ENCODE measurements at regions not wholly inside any gene's neighbourhood (a gene's known extent, or its start where the extent isn't known, plus 50 kb on each side); places are given as distances from the start of the nearest gene placed in this dataset.

DNA sequence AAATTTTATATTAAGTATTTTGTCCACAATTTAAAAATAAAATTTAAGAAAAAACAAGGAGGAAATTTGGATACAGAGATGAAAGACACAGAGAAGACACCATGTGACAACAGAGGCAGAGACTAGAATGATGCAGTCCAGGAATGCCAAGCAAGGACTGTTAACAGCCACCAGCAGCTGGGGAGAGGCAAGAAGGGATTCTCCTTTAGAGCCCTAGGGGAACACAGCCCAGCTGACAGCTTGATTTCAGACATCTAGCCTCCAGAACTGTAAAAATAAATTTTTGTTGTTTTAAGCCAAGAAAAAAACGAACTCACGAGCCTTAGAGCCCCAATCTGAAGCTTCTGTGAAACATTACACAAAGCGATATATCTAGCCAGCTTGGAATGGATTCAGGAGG, 198.5 kb downstream of the ZNF648 start:
- DNase-seq (ENCODE audit: low read depth in 1 of 2, low spot score in 1 of 2), result no peak
- no peaks in the 10 kb centered on the region for H3K27me3 ChIP-seq (ENCODE audit: insufficient read depth, poor library complexity, severe bottlenecking)
- no peak overlapping the region for H3K4me3 ChIP-seq (replicated peaks; ENCODE audit: insufficient read depth, low read length)
- H3K27ac ChIP-seq (replicated peaks), result no peak overlapping the region
- no peak for TF ChIP-seq GABPA (IDR thresholded peaks at IDR 0.05; ENCODE audit: low read depth)
- TF ChIP-seq SPI1 (IDR thresholded peaks at IDR 0.05; ENCODE audit: borderline replicate concordance, low read depth), result no peak
- TF ChIP-seq, protein P1, sequence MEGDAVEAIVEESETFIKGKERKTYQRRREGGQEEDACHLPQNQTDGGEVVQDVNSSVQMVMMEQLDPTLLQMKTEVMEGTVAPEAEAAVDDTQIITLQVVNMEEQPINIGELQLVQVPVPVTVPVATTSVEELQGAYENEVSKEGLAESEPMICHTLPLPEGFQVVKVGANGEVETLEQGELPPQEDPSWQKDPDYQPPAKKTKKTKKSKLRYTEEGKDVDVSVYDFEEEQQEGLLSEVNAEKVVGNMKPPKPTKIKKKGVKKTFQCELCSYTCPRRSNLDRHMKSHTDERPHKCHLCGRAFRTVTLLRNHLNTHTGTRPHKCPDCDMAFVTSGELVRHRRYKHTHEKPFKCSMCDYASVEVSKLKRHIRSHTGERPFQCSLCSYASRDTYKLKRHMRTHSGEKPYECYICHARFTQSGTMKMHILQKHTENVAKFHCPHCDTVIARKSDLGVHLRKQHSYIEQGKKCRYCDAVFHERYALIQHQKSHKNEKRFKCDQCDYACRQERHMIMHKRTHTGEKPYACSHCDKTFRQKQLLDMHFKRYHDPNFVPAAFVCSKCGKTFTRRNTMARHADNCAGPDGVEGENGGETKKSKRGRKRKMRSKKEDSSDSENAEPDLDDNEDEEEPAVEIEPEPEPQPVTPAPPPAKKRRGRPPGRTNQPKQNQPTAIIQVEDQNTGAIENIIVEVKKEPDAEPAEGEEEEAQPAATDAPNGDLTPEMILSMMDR (IDR thresholded peaks at IDR 0.05; ENCODE audit: insufficient read depth, low read length), result no peak
- no peak for TF ChIP-seq POLR2AphosphoS5 (IDR thresholded peaks at IDR 0.05; ENCODE audit: low read depth)
- TF ChIP-seq, protein P2, sequence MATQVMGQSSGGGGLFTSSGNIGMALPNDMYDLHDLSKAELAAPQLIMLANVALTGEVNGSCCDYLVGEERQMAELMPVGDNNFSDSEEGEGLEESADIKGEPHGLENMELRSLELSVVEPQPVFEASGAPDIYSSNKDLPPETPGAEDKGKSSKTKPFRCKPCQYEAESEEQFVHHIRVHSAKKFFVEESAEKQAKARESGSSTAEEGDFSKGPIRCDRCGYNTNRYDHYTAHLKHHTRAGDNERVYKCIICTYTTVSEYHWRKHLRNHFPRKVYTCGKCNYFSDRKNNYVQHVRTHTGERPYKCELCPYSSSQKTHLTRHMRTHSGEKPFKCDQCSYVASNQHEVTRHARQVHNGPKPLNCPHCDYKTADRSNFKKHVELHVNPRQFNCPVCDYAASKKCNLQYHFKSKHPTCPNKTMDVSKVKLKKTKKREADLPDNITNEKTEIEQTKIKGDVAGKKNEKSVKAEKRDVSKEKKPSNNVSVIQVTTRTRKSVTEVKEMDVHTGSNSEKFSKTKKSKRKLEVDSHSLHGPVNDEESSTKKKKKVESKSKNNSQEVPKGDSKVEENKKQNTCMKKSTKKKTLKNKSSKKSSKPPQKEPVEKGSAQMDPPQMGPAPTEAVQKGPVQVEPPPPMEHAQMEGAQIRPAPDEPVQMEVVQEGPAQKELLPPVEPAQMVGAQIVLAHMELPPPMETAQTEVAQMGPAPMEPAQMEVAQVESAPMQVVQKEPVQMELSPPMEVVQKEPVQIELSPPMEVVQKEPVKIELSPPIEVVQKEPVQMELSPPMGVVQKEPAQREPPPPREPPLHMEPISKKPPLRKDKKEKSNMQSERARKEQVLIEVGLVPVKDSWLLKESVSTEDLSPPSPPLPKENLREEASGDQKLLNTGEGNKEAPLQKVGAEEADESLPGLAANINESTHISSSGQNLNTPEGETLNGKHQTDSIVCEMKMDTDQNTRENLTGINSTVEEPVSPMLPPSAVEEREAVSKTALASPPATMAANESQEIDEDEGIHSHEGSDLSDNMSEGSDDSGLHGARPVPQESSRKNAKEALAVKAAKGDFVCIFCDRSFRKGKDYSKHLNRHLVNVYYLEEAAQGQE (IDR thresholded peaks at IDR 0.05; ENCODE audit: insufficient replicate concordance, low read depth), result no peak

DNA sequence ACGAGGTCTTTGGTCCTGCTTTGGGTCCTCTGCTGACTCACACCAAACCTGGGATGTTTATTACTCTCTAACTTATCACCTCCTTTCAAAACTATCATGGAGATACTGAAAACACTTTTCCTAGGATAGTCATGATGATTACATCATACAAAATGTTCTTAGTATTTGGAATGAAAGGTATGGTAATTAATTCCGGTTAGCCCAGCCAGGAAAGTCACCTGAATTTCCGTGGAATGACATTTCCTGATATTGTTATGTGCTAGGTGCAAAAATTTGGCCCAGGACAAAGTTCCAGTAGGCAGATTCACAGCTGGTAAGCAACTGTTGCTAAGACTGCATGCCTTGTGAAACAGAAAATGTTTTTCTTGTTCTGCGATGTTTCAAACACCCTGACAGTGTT, 203.4 kb downstream of the ZNF648 start:
- no peak for DNase-seq (ENCODE audit: low read depth in 1 of 2, low spot score in 1 of 2)
- H3K27me3 ChIP-seq (ENCODE audit: insufficient read depth, poor library complexity, severe bottlenecking), result peaks cover 5% of the 10 kb centered on the region
- H3K4me3 ChIP-seq (replicated peaks; ENCODE audit: insufficient read depth, low read length), result no peak overlapping the region
- TF ChIP-seq, protein P2 (IDR thresholded peaks at IDR 0.05; ENCODE audit: insufficient replicate concordance, low read depth), result no peak
- TF ChIP-seq SPI1 (IDR thresholded peaks at IDR 0.05; ENCODE audit: borderline replicate concordance, low read depth) (no peak), GABPA (IDR thresholded peaks at IDR 0.05; ENCODE audit: low read depth) (no peak), POLR2AphosphoS5 (IDR thresholded peaks at IDR 0.05; ENCODE audit: low read depth) (no peak)
- TF ChIP-seq, protein P1 (IDR thresholded peaks at IDR 0.05; ENCODE audit: insufficient read depth, low read length), result no peak
- no peak overlapping the region for H3K27ac ChIP-seq (replicated peaks)

All from HL-60 (cell line).